ENCODE measurements at regions not wholly inside any gene's neighbourhood (a gene's known extent, or its start where the extent isn't known, plus 50 kb on each side); places are given as distances from the start of the nearest gene placed in this dataset.

DNA sequence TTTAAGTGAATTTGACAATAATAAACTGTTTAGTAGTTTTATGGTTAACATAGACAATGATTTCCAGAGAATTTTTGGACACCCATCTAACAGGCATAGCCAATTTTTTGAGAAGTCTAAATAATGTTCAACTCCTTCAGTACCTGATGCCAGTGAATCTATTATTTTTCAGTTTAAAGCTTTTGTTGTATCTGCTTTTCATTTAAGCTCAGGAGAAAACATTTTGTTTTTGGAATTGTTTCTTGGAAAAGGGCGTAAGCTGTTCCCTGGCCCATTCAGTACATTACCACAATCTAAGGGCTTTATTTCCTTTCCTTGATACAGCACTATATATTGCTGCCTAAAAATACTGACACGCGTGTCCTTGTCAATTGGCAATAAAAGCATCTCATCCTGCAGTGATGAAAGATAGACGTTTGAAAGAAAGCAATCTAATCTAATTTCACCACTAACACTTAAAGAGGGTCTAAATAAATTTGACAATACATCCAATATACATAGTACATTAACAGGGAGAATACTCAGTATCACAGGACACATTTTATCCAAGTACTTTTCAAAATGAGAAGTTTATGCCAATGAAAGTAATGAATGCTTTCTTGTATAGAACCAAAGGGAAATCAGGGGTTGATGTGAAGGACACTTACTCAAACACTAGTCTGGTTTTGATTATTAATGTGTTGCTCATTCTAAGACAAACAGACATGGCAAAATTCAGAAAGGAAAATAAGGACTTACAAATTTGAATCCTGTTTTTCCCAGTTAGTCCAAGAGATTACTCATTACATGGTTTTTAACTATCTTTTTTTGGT, 104.2 kb upstream of the LGR5 start:
- Histone ChIP-seq H3K4me1 (no peaks in the 10 kb centered on the region), H3K36me3 (no peaks in the 10 kb centered on the region), H3K27me3 (no peaks in the 10 kb centered on the region), H3K4me3 (replicated peaks in 1 of 3) (no peak overlapping the region), H3K27ac (no peak overlapping the region), H3K9me3 (no peaks in the 10 kb centered on the region)
- intact Hi-C loops (cut with DNase I), result no loop called here
- no peak for DNase-seq
- TF ChIP-seq, protein P1, sequence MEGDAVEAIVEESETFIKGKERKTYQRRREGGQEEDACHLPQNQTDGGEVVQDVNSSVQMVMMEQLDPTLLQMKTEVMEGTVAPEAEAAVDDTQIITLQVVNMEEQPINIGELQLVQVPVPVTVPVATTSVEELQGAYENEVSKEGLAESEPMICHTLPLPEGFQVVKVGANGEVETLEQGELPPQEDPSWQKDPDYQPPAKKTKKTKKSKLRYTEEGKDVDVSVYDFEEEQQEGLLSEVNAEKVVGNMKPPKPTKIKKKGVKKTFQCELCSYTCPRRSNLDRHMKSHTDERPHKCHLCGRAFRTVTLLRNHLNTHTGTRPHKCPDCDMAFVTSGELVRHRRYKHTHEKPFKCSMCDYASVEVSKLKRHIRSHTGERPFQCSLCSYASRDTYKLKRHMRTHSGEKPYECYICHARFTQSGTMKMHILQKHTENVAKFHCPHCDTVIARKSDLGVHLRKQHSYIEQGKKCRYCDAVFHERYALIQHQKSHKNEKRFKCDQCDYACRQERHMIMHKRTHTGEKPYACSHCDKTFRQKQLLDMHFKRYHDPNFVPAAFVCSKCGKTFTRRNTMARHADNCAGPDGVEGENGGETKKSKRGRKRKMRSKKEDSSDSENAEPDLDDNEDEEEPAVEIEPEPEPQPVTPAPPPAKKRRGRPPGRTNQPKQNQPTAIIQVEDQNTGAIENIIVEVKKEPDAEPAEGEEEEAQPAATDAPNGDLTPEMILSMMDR (IDR thresholded peaks at IDR 0.05), result no peak
- TF ChIP-seq POLR2A (IDR thresholded peaks at IDR 0.05), result no peak
- WGBS, 2 donors, result 76 to 77% methylated on average over 4 of the region's 4 CpGs

- no peaks in the 10 kb centered on the region for H3K27me3 ChIP-seq
- WGBS, 2 donors, result 84 to 92% methylated on average over 1 of the region's 1 CpG
- no peak overlapping the region for H3K27ac ChIP-seq
- TF ChIP-seq POLR2A (IDR thresholded peaks at IDR 0.05), result no peak
- TF ChIP-seq, protein P1 (IDR thresholded peaks at IDR 0.05), result no peak
- no peaks in the 10 kb centered on the region for H3K4me1 ChIP-seq
- intact Hi-C loops (cut with DNase I), result no loop called here
- H3K4me3 ChIP-seq (replicated peaks in 1 of 3), result no peak overlapping the region
- H3K9me3 ChIP-seq, result no peaks in the 10 kb centered on the region
- no peaks in the 10 kb centered on the region for H3K36me3 ChIP-seq
- DNase-seq, result no peak
Measured at GRCh38 chr12:71333418-71333817, 106.2 kb upstream of the LGR5 start.

DNA sequence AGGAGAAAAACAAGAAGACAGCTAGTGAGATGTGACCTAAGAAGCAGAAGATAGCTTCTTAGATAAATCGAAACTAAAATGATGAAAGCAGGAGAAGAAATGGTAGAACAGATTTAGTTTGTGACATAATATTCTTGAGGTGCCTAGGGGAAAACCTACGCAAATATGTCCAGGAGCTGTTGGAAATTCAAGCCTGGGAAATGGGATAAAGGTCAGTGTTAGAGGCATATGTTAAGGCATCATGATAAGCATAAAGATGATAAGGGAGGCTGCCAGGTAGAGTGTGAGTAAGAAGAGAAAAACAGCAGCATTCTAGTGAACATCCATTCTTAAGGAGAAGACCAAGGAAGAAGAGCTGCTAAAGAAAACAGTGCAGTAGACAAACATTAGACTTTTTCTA, 109.6 kb upstream of the LGR5 start:
- no peak for DNase-seq
- H3K4me1 ChIP-seq, result no peaks in the 10 kb centered on the region
- H3K36me3 ChIP-seq, result no peaks in the 10 kb centered on the region
- no peaks in the 10 kb centered on the region for H3K9me3 ChIP-seq
- intact Hi-C loops (cut with DNase I), result no loop called here
- 82 to 91% methylated on average over 2 of the region's 2 CpGs for WGBS, 2 donors
- no peak overlapping the region for H3K27ac ChIP-seq
- no peaks in the 10 kb centered on the region for H3K27me3 ChIP-seq
- TF ChIP-seq POLR2A (IDR thresholded peaks at IDR 0.05), result no peak
- TF ChIP-seq, protein P1 (IDR thresholded peaks at IDR 0.05), result no peak
- no peak overlapping the region for H3K4me3 ChIP-seq (replicated peaks in 1 of 3)

DNA sequence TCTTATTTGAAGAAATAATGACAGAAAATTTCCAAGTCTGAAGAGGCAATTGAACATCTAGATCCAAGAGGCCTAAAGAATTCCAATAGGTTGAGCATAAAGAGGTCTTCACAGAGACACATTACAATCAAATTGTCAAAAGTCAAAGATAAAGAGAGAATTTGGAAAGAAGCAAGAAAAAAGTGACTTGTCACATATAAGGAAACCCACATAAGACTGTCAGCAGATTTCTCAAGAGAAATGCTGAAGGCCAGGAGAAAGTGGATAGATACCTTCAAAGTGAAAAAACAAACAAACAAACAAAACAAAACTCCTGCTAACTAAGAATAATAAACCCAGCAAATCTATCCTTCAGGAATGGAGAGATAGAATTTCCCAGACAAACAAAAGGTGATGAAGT, 118.1 kb upstream of the LGR5 start:
- intact Hi-C loops (cut with DNase I), result no loop called here
- Histone ChIP-seq H3K36me3 (no peaks in the 10 kb centered on the region), H3K4me3 (replicated peaks in 1 of 3) (no peak overlapping the region), H3K9me3 (no peaks in the 10 kb centered on the region), H3K27me3 (no peaks in the 10 kb centered on the region), H3K4me1 (no peaks in the 10 kb centered on the region), H3K27ac (no peak overlapping the region)
- no peak for DNase-seq
- TF ChIP-seq, protein P1 (IDR thresholded peaks at IDR 0.05), result no peak
- TF ChIP-seq POLR2A (IDR thresholded peaks at IDR 0.05), result no peak

DNA sequence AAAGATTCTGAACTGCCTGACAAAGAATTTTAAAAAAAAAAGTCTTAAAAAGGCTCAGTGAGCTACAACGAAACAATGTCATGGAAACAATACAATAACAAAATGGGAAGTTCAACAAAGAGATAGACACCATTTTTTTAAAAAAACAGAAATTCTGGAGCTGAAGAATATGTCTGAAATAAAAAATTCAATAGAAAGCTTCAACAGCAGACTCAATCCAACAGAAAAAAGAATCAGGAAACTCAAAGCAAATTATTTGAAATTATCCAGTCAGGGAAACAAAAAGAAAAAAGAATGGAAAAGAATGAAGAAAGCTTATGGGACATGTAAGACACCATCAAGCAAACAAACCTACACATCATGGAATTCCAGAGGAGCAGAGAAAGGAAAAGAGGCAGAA, 118.5 kb upstream of the LGR5 start:
- H3K27me3 ChIP-seq, result no peaks in the 10 kb centered on the region
- 77 to 88% methylated on average over 1 of the region's 1 CpG for WGBS, 2 donors
- TF ChIP-seq, protein P1 (IDR thresholded peaks at IDR 0.05), result no peak
- TF ChIP-seq POLR2A (IDR thresholded peaks at IDR 0.05), result no peak
- DNase-seq, result no peak
- no peaks in the 10 kb centered on the region for H3K4me1 ChIP-seq
- no peak overlapping the region for H3K4me3 ChIP-seq (replicated peaks in 1 of 3)
- intact Hi-C loops (cut with DNase I), result no loop called here
- no peaks in the 10 kb centered on the region for H3K9me3 ChIP-seq
- H3K27ac ChIP-seq, result no peak overlapping the region
- H3K36me3 ChIP-seq, result no peaks in the 10 kb centered on the region
